GM18907 (cell line): ENCODE measurements at regions not wholly inside any gene's neighbourhood (a gene's known extent, or its start where the extent isn't known, plus 50 kb on each side); places are given as distances from the start of the nearest gene placed in this dataset.

Experiments used
- ATAC-seq: cut with Tn5 transposase; IDR thresholded peaks from one replicate; pipeline ENCODE4 v1.9.1; 2021; ENCODE audit warnings: mild to moderate bottlenecking, moderate library complexity; ENCODE audit not compliant: unreplicated experiment

GRCh38 chr5:143476601-143477211 is 73.2 kb upstream of the NR3C1 start:
- ATAC-seq = no peak

GRCh38 chr5:143474616-143475015 is 71.1 kb upstream of the NR3C1 start:
- ATAC-seq = no peak

- ATAC-seq = no peak
These were observed 70.0 kb upstream of the NR3C1 start for GRCh38 chr5:143473481-143473880.

GRCh38 chr5:143472576-143472975 is 69.1 kb upstream of the NR3C1 start:
- ATAC-seq = no peak

- no peak for ATAC-seq
These were observed 68.4 kb upstream of the NR3C1 start for GRCh38 chr5:143471666-143472464.

- ATAC-seq = no peak
These were observed 67.6 kb upstream of the NR3C1 start for GRCh38 chr5:143471041-143471509.

- no peak for ATAC-seq
These were observed 66.6 kb upstream of the NR3C1 start for GRCh38 chr5:143470120-143470519.

- no peak for ATAC-seq
These were observed 65.6 kb upstream of the NR3C1 start for GRCh38 chr5:143469125-143469524.

- ATAC-seq = no peak
These were observed 63.1 kb upstream of the NR3C1 start for GRCh38 chr5:143466632-143467031.

GRCh38 chr5:143464723-143465490 is 61.4 kb upstream of the NR3C1 start:
- no peak for ATAC-seq

GRCh38 chr5:143462431-143462830 is 58.9 kb upstream of the NR3C1 start:
- no peak for ATAC-seq

- no peak for ATAC-seq
These were observed 55.9 kb upstream of the NR3C1 start for GRCh38 chr5:143459433-143459832.

- ATAC-seq = no peak
These were observed 53.6 kb upstream of the NR3C1 start for GRCh38 chr5:143456952-143457547.

GRCh38 chr5:143454936-143455516 is 51.5 kb upstream of the NR3C1 start:
- ATAC-seq = no peak

- no peak for ATAC-seq
These were observed 50.2 kb upstream of the NR3C1 start for GRCh38 chr5:143453720-143454119.
